KMS-11 (cell line): ENCODE measurements at regions not wholly inside any gene's neighbourhood (a gene's known extent, or its start where the extent isn't known, plus 50 kb on each side); places are given as distances from the start of the nearest gene placed in this dataset.

Experiments used
- H2AFZ ChIP-seq: fragments of 200-600 bp; sonication (generic); 2 replicates; pipeline ENCODE4 v1.6.1; 2016; ENCODE audit warnings: antibody characterized with exemption, mixed run types, low read depth
- H3K27ac ChIP-seq: fragments of 200-600 bp; sonication (generic); 2 replicates; pipeline ENCODE4 v1.6.1; 2016; ENCODE audit warnings: mild to moderate bottlenecking, mixed run types
- H3K27me3 ChIP-seq: fragments of 200-600 bp; sonication (generic); 2 replicates; pipeline ENCODE4 v1.6.1; 2017; ENCODE audit warnings: mild to moderate bottlenecking, low read depth, mixed run types, moderate library complexity; ENCODE audit not compliant: insufficient read depth
- H3K36me3 ChIP-seq: fragments of 200-600 bp; sonication (generic); 2 replicates; pipeline ENCODE4 v1.6.1; 2017; ENCODE audit warnings: mild to moderate bottlenecking, mixed run types; ENCODE audit not compliant: insufficient read depth
- H3K4me1 ChIP-seq: fragments of 200-600 bp; sonication (generic); 2 replicates; pipeline ENCODE4 v1.6.1; 2016; ENCODE audit warnings: mild to moderate bottlenecking, low read depth, mixed run types; ENCODE audit not compliant: poor library complexity, severe bottlenecking
- H3K4me2 ChIP-seq: fragments of 200-600 bp; sonication (generic); 2 replicates; pipeline ENCODE4 v1.7.0; 2016; ENCODE audit warnings: mild to moderate bottlenecking, mixed run types
- H3K4me3 ChIP-seq: fragments of 200-600 bp; sonication (generic); IDR thresholded peaks from 2 replicates; pipeline ENCODE4 v1.6.1; 2017; ENCODE audit warnings: low read depth, low read length, mixed read lengths; ENCODE audit not compliant: insufficient read depth
- H3K79me2 ChIP-seq: fragments of 200-600 bp; sonication (generic); 2 replicates; pipeline ENCODE4 v1.6.1; 2016; ENCODE audit warnings: low read depth, mixed run types; ENCODE audit not compliant: insufficient read depth
- H3K9ac ChIP-seq: fragments of 200-600 bp; sonication (generic); 2 replicates; pipeline ENCODE4 v1.6.1; 2016; ENCODE audit warnings: mild to moderate bottlenecking, mixed run types
- H4K20me1 ChIP-seq: fragments of 200-600 bp; sonication (generic); 2 replicates; pipeline ENCODE4 v1.6.1; 2016; ENCODE audit warnings: mild to moderate bottlenecking, mixed run types; ENCODE audit not compliant: insufficient read depth
- TF ChIP-seq, protein P1 (sequence below): fragments of 200-600 bp; sonication (generic); conservative IDR thresholded peaks from 2 replicates; pipeline ENCODE4 v1.6.1; 2017; ENCODE audit warnings: low read depth, mild to moderate bottlenecking, antibody characterized with exemption, low read length, moderate library complexity, mixed read lengths

DNA sequence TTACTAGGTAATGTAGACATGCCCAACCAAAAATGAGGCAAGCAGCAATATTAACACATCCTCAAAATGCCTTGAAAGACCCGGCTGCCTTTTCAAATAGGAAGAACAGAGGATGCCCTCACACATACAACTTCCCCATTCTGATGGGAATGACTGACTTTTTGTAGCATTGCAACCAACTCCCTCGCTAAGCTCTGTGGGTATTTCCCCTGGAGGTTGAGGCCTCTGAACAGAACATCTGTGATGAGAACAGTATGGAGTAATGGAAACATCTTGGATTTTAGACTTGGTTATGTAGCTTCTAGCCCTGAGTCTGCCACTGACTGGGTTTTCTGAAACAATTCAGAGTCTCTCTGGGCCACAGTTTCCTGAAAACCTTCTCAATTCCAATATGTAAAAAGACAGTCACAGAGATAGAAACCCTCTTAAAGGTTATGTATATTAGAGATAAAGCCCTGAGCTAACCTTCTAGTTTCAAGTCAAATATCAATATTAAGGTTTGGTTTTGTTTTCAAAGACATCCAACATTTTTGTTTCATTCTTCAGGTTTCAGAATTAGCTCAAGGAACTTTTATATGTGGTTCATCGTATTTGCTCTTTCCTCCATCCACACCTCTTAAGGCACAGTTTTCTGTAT, 311.5 kb downstream of the SETD4 start:
- no peaks in the 10 kb centered on the region for H3K79me2 ChIP-seq
- H3K27me3 ChIP-seq: no peaks in the 10 kb centered on the region
- no peaks in the 10 kb centered on the region for H3K4me1 ChIP-seq
- no peak overlapping the region for H3K9ac ChIP-seq
- H3K27ac ChIP-seq: no peak overlapping the region
- H2AFZ ChIP-seq: no peak overlapping the region
- TF ChIP-seq, protein P1, sequence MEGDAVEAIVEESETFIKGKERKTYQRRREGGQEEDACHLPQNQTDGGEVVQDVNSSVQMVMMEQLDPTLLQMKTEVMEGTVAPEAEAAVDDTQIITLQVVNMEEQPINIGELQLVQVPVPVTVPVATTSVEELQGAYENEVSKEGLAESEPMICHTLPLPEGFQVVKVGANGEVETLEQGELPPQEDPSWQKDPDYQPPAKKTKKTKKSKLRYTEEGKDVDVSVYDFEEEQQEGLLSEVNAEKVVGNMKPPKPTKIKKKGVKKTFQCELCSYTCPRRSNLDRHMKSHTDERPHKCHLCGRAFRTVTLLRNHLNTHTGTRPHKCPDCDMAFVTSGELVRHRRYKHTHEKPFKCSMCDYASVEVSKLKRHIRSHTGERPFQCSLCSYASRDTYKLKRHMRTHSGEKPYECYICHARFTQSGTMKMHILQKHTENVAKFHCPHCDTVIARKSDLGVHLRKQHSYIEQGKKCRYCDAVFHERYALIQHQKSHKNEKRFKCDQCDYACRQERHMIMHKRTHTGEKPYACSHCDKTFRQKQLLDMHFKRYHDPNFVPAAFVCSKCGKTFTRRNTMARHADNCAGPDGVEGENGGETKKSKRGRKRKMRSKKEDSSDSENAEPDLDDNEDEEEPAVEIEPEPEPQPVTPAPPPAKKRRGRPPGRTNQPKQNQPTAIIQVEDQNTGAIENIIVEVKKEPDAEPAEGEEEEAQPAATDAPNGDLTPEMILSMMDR: no peak
- no peaks in the 10 kb centered on the region for H4K20me1 ChIP-seq
- no peaks in the 10 kb centered on the region for H3K36me3 ChIP-seq
- no peak overlapping the region for H3K4me2 ChIP-seq
- H3K4me3 ChIP-seq: no peak overlapping the region

DNA sequence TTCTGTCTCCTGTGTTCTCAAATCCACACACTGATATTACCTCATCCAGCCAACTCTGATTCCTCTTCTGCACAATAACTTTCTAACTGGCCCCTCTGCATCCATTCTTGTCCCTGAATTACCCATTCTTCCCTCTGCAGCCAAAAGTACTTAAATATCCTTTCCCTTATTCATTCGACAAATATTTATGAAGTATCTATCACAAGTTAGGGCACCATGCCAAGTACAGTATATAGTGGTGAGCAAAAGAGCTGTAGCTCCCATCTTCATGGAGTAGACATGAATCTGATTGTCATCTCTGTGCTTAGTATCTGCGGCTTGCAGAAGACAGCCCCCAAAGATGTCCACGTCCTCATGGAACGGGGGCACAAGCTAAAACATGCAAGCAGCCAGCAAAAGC, 316.8 kb downstream of the SETD4 start:
- no peaks in the 10 kb centered on the region for H3K27me3 ChIP-seq
- no peak overlapping the region for H3K4me3 ChIP-seq
- H3K4me2 ChIP-seq: no peak overlapping the region
- TF ChIP-seq, protein P1: no peak
- H3K27ac ChIP-seq: no peak overlapping the region
- H3K4me1 ChIP-seq: no peaks in the 10 kb centered on the region
- H3K9ac ChIP-seq: no peak overlapping the region
- H4K20me1 ChIP-seq: no peaks in the 10 kb centered on the region
- no peaks in the 10 kb centered on the region for H3K36me3 ChIP-seq
- H2AFZ ChIP-seq: no peak overlapping the region
- H3K79me2 ChIP-seq: no peaks in the 10 kb centered on the region

DNA sequence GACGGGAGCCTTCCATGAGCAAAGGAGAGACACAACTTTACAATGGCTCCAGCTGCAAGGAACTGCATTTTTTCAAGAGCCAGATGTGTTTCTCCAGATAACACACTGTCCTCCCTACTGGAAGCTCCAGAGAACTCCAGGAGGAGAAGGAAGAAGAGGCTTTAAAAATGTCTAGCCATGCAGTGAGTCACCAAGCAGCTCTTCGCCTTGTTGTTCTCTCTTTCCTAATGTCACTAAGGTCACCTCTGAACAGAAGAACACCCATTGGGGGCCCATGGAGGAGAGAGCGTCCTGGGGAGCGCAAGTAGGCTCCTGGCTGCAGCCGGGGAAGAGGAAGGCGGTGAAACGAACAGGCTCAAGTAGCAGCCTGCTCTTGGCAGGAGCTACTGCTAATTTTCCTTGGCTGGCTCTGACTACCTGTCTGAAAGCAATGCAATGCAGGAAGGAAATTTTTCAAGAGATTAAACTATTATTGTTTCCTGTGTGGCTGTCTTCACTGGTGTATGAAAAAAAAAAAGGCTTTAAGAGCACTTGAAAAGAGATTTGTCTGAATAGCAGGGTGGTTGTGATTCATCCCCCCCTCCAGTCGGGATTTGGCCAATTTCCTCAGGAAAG, 321.9 kb downstream of the SETD4 start:
- H3K4me3 ChIP-seq: no peak overlapping the region
- H3K79me2 ChIP-seq: no peaks in the 10 kb centered on the region
- no peaks in the 10 kb centered on the region for H3K4me1 ChIP-seq
- TF ChIP-seq, protein P1: no peak
- H3K4me2 ChIP-seq: no peak overlapping the region
- H3K9ac ChIP-seq: no peak overlapping the region
- H3K27ac ChIP-seq: no peak overlapping the region
- no peak overlapping the region for H2AFZ ChIP-seq
- H3K36me3 ChIP-seq: no peaks in the 10 kb centered on the region
- no peaks in the 10 kb centered on the region for H4K20me1 ChIP-seq
- H3K27me3 ChIP-seq: no peaks in the 10 kb centered on the region

DNA sequence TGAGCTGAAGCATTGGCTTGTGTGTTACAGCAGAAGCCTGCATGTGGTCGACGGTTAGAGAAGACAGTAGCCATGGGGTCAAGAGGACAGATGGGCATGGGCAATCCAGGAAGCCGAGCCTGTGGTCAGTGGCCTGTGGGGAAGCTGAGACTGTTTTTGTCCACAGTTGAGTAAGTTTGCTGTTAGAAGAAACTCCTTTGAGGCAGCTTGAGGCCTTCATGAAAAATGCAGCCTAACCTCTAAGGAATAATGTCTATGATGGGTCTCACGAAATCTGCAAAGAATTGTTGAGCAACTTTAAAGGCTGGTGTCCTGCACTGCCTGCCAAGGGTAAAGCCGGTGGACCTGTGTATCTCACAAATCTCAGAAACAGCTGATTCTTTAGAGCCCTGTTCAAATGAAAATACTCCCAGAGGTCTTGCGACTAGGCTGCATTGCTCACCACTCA, 322.4 kb downstream of the SETD4 start:
- no peak overlapping the region for H2AFZ ChIP-seq
- no peak overlapping the region for H3K4me2 ChIP-seq
- TF ChIP-seq, protein P1: no peak
- no peak overlapping the region for H3K9ac ChIP-seq
- H4K20me1 ChIP-seq: no peaks in the 10 kb centered on the region
- no peak overlapping the region for H3K27ac ChIP-seq
- no peaks in the 10 kb centered on the region for H3K27me3 ChIP-seq
- no peaks in the 10 kb centered on the region for H3K4me1 ChIP-seq
- no peak overlapping the region for H3K4me3 ChIP-seq
- H3K79me2 ChIP-seq: no peaks in the 10 kb centered on the region
- no peaks in the 10 kb centered on the region for H3K36me3 ChIP-seq
